ENCODE measurements at regions not wholly inside any gene's neighbourhood (a gene's known extent, or its start where the extent isn't known, plus 50 kb on each side); places are given as distances from the start of the nearest gene placed in this dataset.

- FAIRE-seq: no peak
Observed at GRCh38 chr18:61948846-61949438, 56.1 kb upstream of the RNF152 start.

- no peak for FAIRE-seq
Observed at GRCh38 chr18:61948281-61948741, 55.5 kb upstream of the RNF152 start.

GRCh38 chr18:61946449-61946848 is 53.6 kb upstream of the RNF152 start:
- FAIRE-seq: no peak

- no peak for FAIRE-seq
Observed at GRCh38 chr18:61943175-61943964, 50.6 kb upstream of the RNF152 start.
